ENCODE measurements at regions not wholly inside any gene's neighbourhood (a gene's known extent, or its start where the extent isn't known, plus 50 kb on each side); places are given as distances from the start of the nearest gene placed in this dataset.

DNA sequence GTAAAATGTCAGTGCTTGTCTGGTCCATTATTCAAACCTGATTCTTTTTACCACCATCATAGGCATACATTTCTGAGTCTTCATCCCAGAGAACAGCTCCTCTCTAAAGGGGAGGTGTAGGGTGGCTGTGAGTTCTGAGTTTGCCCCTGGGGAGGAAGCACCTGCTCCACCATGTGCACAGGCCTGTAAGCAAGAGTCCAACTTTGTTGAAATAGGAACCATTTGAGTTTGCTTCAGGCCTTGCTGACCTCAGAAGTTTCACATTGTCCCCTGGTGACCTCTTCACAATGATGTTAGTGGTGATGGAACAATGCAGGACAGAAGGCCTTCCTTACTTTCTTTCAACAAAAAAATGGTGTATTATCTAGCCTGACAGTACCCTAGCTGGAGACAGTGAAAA lies 54.6 kb upstream of the TOP3B start:
- H3K4me1 ChIP-seq (ENCODE audit: low read depth, poor library complexity, severe bottlenecking) = peaks cover 31% of the 10 kb centered on the region
- H3K27ac ChIP-seq = no peak overlapping the region
- H3K4me2 ChIP-seq = no peak overlapping the region
- TF ChIP-seq CTCF (conservative IDR thresholded peaks at IDR 0.05; ENCODE audit: low read depth, low read length) = no peak
- H3K36me3 ChIP-seq (ENCODE audit: insufficient read depth) = no peaks in the 10 kb centered on the region
- no peak overlapping the region for H3K9ac ChIP-seq
- H4K20me1 ChIP-seq (ENCODE audit: insufficient read depth) = no peaks in the 10 kb centered on the region
- H3K79me2 ChIP-seq (ENCODE audit: insufficient read depth, low read depth) = no peaks in the 10 kb centered on the region
- no peak overlapping the region for H3K4me3 ChIP-seq (IDR thresholded peaks at IDR 0.05; ENCODE audit: insufficient read depth, low read depth, low read length)
- no peaks in the 10 kb centered on the region for H3K27me3 ChIP-seq (ENCODE audit: insufficient read depth, low read depth)
- no peak overlapping the region for H2AFZ ChIP-seq (ENCODE audit: low read depth)

GRCh38 chr22:22036588-22036987 lies 54.0 kb upstream of the TOP3B start:
- TF ChIP-seq CTCF (conservative IDR thresholded peaks at IDR 0.05; ENCODE audit: low read depth, low read length) = no peak
- no peaks in the 10 kb centered on the region for H3K36me3 ChIP-seq (ENCODE audit: insufficient read depth)
- no peaks in the 10 kb centered on the region for H3K79me2 ChIP-seq (ENCODE audit: insufficient read depth, low read depth)
- no peak overlapping the region for H2AFZ ChIP-seq (ENCODE audit: low read depth)
- no peak overlapping the region for H3K4me3 ChIP-seq (IDR thresholded peaks at IDR 0.05; ENCODE audit: insufficient read depth, low read depth, low read length)
- no peaks in the 10 kb centered on the region for H4K20me1 ChIP-seq (ENCODE audit: insufficient read depth)
- H3K4me1 ChIP-seq (ENCODE audit: low read depth, poor library complexity, severe bottlenecking) = peaks cover 24% of the 10 kb centered on the region
- no peak overlapping the region for H3K4me2 ChIP-seq
- H3K9ac ChIP-seq = no peak overlapping the region
- no peak overlapping the region for H3K27ac ChIP-seq
- no peaks in the 10 kb centered on the region for H3K27me3 ChIP-seq (ENCODE audit: insufficient read depth, low read depth)

DNA sequence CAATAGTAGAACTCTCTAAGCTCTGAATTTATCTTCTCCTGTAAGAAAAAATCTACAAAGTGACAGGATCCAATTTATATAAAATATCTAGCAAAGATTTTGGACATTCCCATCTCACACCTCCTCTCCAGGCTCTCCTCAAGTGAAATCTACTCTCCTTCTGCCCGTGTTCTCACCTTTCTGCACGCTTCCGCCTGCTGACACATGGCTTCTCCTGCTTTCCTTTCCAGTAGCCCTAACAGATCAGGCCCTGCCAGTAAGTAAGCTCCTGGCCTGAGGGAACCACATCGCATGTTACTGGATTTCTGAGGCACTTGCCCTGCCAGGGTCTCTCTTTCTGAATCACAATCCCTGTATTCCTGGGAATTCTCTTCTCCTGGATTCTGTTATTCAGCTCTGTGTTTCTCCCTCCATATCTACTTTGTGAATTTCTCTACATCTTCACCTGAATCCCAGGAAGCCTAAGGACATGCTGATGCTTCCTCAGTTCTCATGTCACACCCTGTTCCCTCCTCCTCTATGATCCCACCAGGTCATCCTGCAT lies 53.3 kb upstream of the TOP3B start:
- peaks cover 17% of the 10 kb centered on the region for H3K4me1 ChIP-seq (ENCODE audit: low read depth, poor library complexity, severe bottlenecking)
- no peak overlapping the region for H3K4me2 ChIP-seq
- H3K79me2 ChIP-seq (ENCODE audit: insufficient read depth, low read depth) = no peaks in the 10 kb centered on the region
- H3K9ac ChIP-seq = no peak overlapping the region
- H2AFZ ChIP-seq (ENCODE audit: low read depth) = no peak overlapping the region
- no peaks in the 10 kb centered on the region for H3K27me3 ChIP-seq (ENCODE audit: insufficient read depth, low read depth)
- TF ChIP-seq CTCF (conservative IDR thresholded peaks at IDR 0.05; ENCODE audit: low read depth, low read length) = no peak
- no peaks in the 10 kb centered on the region for H4K20me1 ChIP-seq (ENCODE audit: insufficient read depth)
- H3K36me3 ChIP-seq (ENCODE audit: insufficient read depth) = no peaks in the 10 kb centered on the region
- H3K27ac ChIP-seq = no peak overlapping the region
- no peak overlapping the region for H3K4me3 ChIP-seq (IDR thresholded peaks at IDR 0.05; ENCODE audit: insufficient read depth, low read depth, low read length)

GRCh38 chr22:22035203-22035602 lies 52.6 kb upstream of the TOP3B start:
- Histone ChIP-seq H3K4me3 (IDR thresholded peaks at IDR 0.05; ENCODE audit: insufficient read depth, low read depth, low read length) (no peak overlapping the region), H2AFZ (ENCODE audit: low read depth) (no peak overlapping the region), H3K27ac (no peak overlapping the region), H3K79me2 (ENCODE audit: insufficient read depth, low read depth) (no peaks in the 10 kb centered on the region), H4K20me1 (ENCODE audit: insufficient read depth) (no peaks in the 10 kb centered on the region), H3K36me3 (ENCODE audit: insufficient read depth) (no peaks in the 10 kb centered on the region), H3K27me3 (ENCODE audit: insufficient read depth, low read depth) (no peaks in the 10 kb centered on the region), H3K4me1 (ENCODE audit: low read depth, poor library complexity, severe bottlenecking) (peaks cover 16% of the 10 kb centered on the region), H3K9ac (no peak overlapping the region), H3K4me2 (no peak overlapping the region)
- TF ChIP-seq CTCF (conservative IDR thresholded peaks at IDR 0.05; ENCODE audit: low read depth, low read length) = no peak
